ENCODE measurements at regions not wholly inside any gene's neighbourhood (a gene's known extent, or its start where the extent isn't known, plus 50 kb on each side); places are given as distances from the start of the nearest gene placed in this dataset.
"Not testable (repeated sequence)": the region's sequence is repeated elsewhere in the genome, so short reads cannot be mapped to it uniquely, and the experiment has no call there.

- no peak for DNase-seq
Observed at GRCh38 chr1:70674941-70675685, 264.0 kb downstream of the CTH start.

GRCh38 chr1:70675737-70676156 lies 264.7 kb downstream of the CTH start:
- DNase-seq: no peak

GRCh38 chr1:70685300-70686286 lies 274.5 kb downstream of the CTH start:
- peak; percentile 9 for DNase-seq

- no peak for DNase-seq
Observed at GRCh38 chr1:70688580-70688979, 277.5 kb downstream of the CTH start.

- DNase-seq: no peak
Observed at GRCh38 chr1:70706381-70707037, 295.4 kb downstream of the CTH start.

GRCh38 chr1:70707214-70707613 lies 296.1 kb downstream of the CTH start:
- no peak for DNase-seq

- DNase-seq: no peak
Observed at GRCh38 chr1:70714149-70714548, 303.1 kb downstream of the CTH start.

- no peak for DNase-seq
Observed at GRCh38 chr1:70717211-70717610, 306.1 kb downstream of the CTH start.

GRCh38 chr1:70717656-70718055 lies 306.6 kb downstream of the CTH start:
- no peak for DNase-seq

- no peak for DNase-seq
Observed at GRCh38 chr1:70718086-70718630, 307.1 kb downstream of the CTH start.

- DNase-seq: no peak
Observed at GRCh38 chr1:70719154-70719553, 308.1 kb downstream of the CTH start.

GRCh38 chr1:70720109-70720508 lies 309.0 kb downstream of the CTH start:
- DNase-seq: no peak

GRCh38 chr1:70720521-70720920 lies 309.5 kb downstream of the CTH start:
- DNase-seq: no peak

- DNase-seq: no peak
Observed at GRCh38 chr1:70727886-70728489, 316.9 kb downstream of the CTH start.

- not testable (repeated sequence) for DNase-seq
Observed at GRCh38 chr1:70736518-70736917, 311.1 kb downstream of the PTGER3 start.

- no peak for DNase-seq
Observed at GRCh38 chr1:70737125-70737524, 310.5 kb downstream of the PTGER3 start.

- no peak for DNase-seq
Observed at GRCh38 chr1:70738624-70739023, 309.0 kb downstream of the PTGER3 start.

GRCh38 chr1:70745199-70745598 lies 302.4 kb downstream of the PTGER3 start:
- DNase-seq: no peak

- DNase-seq: not testable (repeated sequence)
Observed at GRCh38 chr1:70746062-70746461, 301.6 kb downstream of the PTGER3 start.

GRCh38 chr1:70747123-70747522 lies 300.5 kb downstream of the PTGER3 start:
- not testable (repeated sequence) for DNase-seq

- DNase-seq: not testable (repeated sequence)
Observed at GRCh38 chr1:70751676-70752287, 295.8 kb downstream of the PTGER3 start.

GRCh38 chr1:70754701-70755100 lies 292.9 kb downstream of the PTGER3 start:
- no peak for DNase-seq

Data from 8988T (cell line).